Lung (tissue), 11 donors: ENCODE measurements at regions not wholly inside any gene's neighbourhood (a gene's known extent, or its start where the extent isn't known, plus 50 kb on each side); places are given as distances from the start of the nearest gene placed in this dataset.

ENCODE experiments used
- ATAC-seq: fragments of 200-7000 bp; cut with Tn5 transposase; one replicate; pipeline ENCODE4 v1.9.1; 2020; ENCODE audit warnings: moderate number of reproducible peaks; ENCODE audit not compliant: insufficient read depth, low FRiP score
- DNase-seq, 3 donors: peaks; one replicate each; pipeline ENCODE4 v3.0.0-alpha.2; 2013 to 2017
- H3K27ac ChIP-seq, 2 donors: one replicate each; pipeline ENCODE4 v1.5.1; 2013; ENCODE audit warnings: mild to moderate bottlenecking in 2 of 2, moderate library complexity in 2 of 2, control low read depth in 1 of 2, inconsistent platforms in 1 of 2, low read depth in 1 of 2, low read length in 1 of 2
- H3K27me3 ChIP-seq, 3 donors: one replicate each; pipeline ENCODE4 v1.5.1; 2013; ENCODE audit warnings: low read length in 2 of 3; ENCODE audit not compliant: control insufficient read depth in 3 of 3, insufficient read depth in 3 of 3
- H3K36me3 ChIP-seq, 4 donors: one replicate each; pipeline ENCODE4 v1.5.1; 2013; ENCODE audit warnings: low read length in 4 of 4, mild to moderate bottlenecking in 1 of 4, moderate library complexity in 1 of 4; ENCODE audit not compliant: control insufficient read depth in 4 of 4, insufficient read depth in 4 of 4
- H3K4me1 ChIP-seq, 5 donors: one replicate each; pipeline ENCODE4 v1.5.1; 2013; ENCODE audit warnings: low read length in 5 of 5, mild to moderate bottlenecking in 2 of 5, moderate library complexity in 1 of 5; ENCODE audit not compliant: control insufficient read depth in 5 of 5, insufficient read depth in 5 of 5
- H3K4me3 ChIP-seq: one replicate; pipeline ENCODE4 v1.5.1; 2013; ENCODE audit warnings: mild to moderate bottlenecking, control low read depth, moderate library complexity
- H3K9ac ChIP-seq, 2 donors: one replicate each; pipeline ENCODE4 v1.5.1; 2013; ENCODE audit warnings: low read length in 2 of 2, control low read depth in 1 of 2; ENCODE audit not compliant: insufficient read depth in 1 of 2
- H3K9me3 ChIP-seq, 4 donors: one replicate each; pipeline ENCODE4 v1.5.1; 2013; ENCODE audit warnings: low read length in 3 of 4, mild to moderate bottlenecking in 1 of 4, moderate library complexity in 1 of 4; ENCODE audit not compliant: control insufficient read depth in 4 of 4, insufficient read depth in 3 of 4
- WGBS, 2 donors: extraction: QIAGEN DNeasy Blood & Tissue Kit; methylation state at CpG; one replicate each; pipeline ENCODE4 v1.1.7; 2013; 5-methylcytosine and 5-hydroxymethylcytosine counted together
- TF ChIP-seq, protein P1 (sequence below): IDR thresholded peaks from 2 replicates; pipeline ENCODE4 v1.5.1; 2012; ENCODE audit warnings: mild to moderate bottlenecking; ENCODE audit errors: control extremely low read depth, extremely low read depth
- donor health status: control.
- donor health status: control.
- donor health status: Bipolar disorder and iron deficiency.
- donor health status: healthy.
- donor health status: DM: yes; HTN: yes; CAD: no.

DNA sequence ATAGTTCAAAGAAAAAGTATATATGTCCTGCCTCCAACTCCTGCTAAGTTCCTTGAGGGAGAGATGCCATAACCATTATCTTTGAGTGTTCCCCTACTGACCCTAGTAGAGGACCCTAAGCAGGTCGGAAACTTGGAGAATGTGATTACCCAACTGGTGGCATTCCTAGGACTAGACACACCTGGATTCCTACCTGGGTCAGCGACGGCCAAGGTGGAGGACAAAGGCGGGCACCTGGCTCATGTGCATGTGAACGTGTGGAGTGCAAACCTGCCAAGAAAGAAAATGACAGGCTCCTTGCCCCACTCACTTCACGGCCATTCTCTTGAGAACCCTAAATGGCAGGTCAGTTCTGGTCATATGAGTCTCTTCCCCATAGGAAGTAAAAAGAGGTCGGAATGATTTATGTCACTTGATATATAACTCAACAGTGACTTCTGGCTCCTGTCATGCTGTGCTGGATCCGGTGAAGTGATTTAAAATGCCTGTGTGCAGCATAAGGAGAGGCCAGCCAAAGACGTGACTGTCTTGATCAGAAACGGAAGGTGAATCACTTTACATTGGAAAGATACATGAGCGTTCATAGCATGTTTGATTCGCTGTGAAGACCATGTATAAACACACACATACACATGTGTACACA is 371.6 kb downstream of the EIPR1 start:
- no peak for ATAC-seq
- Histone ChIP-seq H3K36me3 (no peaks in the 10 kb centered on the region), H3K4me3 (no peak overlapping the region), H3K9me3 (peaks cover 0 to 3% (median 0%) of the 10 kb centered on the region in 4 donors), H3K27ac (no peak overlapping the region), H3K4me1 (no peaks in the 10 kb centered on the region), H3K9ac (no peak overlapping the region), H3K27me3 (peaks cover 0 to 11% (median 6%) of the 10 kb centered on the region in 3 donors)
- no peak for DNase-seq
- WGBS, 2 donors: 72 to 86% methylated on average over 12 of the region's 12 CpGs
- TF ChIP-seq, protein P1, sequence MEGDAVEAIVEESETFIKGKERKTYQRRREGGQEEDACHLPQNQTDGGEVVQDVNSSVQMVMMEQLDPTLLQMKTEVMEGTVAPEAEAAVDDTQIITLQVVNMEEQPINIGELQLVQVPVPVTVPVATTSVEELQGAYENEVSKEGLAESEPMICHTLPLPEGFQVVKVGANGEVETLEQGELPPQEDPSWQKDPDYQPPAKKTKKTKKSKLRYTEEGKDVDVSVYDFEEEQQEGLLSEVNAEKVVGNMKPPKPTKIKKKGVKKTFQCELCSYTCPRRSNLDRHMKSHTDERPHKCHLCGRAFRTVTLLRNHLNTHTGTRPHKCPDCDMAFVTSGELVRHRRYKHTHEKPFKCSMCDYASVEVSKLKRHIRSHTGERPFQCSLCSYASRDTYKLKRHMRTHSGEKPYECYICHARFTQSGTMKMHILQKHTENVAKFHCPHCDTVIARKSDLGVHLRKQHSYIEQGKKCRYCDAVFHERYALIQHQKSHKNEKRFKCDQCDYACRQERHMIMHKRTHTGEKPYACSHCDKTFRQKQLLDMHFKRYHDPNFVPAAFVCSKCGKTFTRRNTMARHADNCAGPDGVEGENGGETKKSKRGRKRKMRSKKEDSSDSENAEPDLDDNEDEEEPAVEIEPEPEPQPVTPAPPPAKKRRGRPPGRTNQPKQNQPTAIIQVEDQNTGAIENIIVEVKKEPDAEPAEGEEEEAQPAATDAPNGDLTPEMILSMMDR: no peak

DNA sequence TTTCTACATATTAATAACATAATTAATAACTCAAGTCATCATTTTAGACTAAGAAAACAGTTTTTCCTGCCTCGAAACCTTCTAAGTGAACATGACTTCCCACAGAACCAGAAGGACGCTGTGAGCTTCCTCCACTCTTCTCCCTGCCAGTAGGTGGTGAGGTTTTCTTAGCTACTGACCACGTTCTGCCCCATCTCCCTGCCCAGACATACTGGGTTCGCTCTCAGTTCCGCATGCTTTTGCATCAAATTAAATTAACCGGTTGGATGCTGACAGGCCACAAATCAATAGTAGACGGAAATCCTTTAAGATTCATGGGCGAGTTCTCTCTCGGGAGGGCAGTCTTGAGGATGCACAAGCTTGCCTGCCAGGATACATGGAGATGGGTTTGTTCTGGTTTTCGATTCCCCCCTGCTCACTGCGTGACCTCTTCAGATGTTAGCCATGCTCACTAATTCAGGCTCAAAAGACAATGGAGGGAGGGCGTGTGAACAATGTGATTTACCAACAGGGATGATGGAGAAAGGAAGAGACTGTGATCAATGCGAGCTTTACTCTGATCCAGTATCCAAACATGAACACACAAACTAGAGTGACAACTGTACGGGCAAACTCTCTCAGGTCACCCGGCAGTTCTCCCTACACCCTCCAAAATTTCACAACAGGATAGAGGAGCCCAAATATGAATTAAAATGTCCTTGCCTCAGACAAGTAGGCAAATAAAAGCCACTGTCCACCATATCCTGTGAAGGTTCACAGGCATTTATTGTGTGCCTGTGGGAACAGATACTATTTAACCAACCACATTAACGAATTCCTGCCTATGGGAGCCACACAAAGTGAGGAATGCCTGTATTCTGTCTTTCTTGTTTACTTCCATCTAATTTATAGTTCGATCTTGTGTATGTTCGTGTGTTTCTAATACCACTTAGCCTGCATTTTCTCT is 375.7 kb downstream of the EIPR1 start:
- TF ChIP-seq, protein P1: no peak
- Histone ChIP-seq H3K9ac (no peak overlapping the region), H3K9me3 (no peaks in the 10 kb centered on the region), H3K27ac (no peak overlapping the region), H3K27me3 (peaks cover 0 to 6% (median 0%) of the 10 kb centered on the region in 3 donors), H3K4me3 (no peak overlapping the region), H3K36me3 (no peaks in the 10 kb centered on the region), H3K4me1 (no peaks in the 10 kb centered on the region)
- WGBS, 2 donors: 47 to 53% methylated on average over 18 of the region's 18 CpGs
- no peak for ATAC-seq
- peak in 2 of 3 donors; percentile 17 to 29 for DNase-seq

DNA sequence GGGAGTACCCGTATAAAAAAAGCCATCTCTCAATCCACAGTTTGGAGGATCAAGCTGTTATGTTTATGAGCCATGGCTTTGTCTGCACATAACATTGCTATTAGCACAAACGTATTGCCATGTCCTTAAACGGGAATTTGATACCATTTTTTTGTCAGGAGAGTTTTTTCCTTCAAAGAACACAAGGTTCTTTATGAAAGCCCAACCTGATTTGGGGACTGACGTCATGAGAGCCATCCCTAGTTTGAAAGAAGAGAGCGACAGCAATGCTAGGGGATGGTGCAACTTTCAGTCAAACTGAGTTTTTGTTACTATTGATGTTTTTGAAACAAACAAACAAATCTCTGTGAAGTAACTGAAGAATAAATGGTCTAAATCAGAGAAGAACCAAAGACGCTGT is 376.6 kb downstream of the EIPR1 start:
- TF ChIP-seq, protein P1: no peak
- Histone ChIP-seq H3K27me3 (peaks cover 0 to 6% (median 0%) of the 10 kb centered on the region in 3 donors), H3K27ac (no peak overlapping the region), H3K9ac (no peak overlapping the region), H3K4me1 (no peaks in the 10 kb centered on the region), H3K36me3 (no peaks in the 10 kb centered on the region), H3K9me3 (no peaks in the 10 kb centered on the region), H3K4me3 (no peak overlapping the region)
- DNase-seq: no peak
- no peak for ATAC-seq
- 62 to 67% methylated on average over 6 of the region's 6 CpGs for WGBS, 2 donors
